SK-N-SH treated with all-trans-retinoic acid at 6 μM for 48 hours (cell line): ENCODE measurements at regions not wholly inside any gene's neighbourhood (a gene's known extent, or its start where the extent isn't known, plus 50 kb on each side); places are given as distances from the start of the nearest gene placed in this dataset.

Experiments used
- ATAC-seq: fragments of 200-7000 bp; cut with Tn5 transposase; 3 replicates; pipeline ENCODE4 v1.9.1; 2020; ENCODE audit warnings: mild to moderate bottlenecking, moderate library complexity
- ARNTL ChIP-seq: fragments of 450-650 bp; formaldehyde crosslinking; IDR thresholded peaks from 2 replicates; pipeline ENCODE4 v1.5.0; 2020; ENCODE audit warnings: low read depth, mild to moderate bottlenecking, moderate library complexity, borderline replicate concordance
- BACH2 ChIP-seq: fragments of 250-450 bp; sonication (Bioruptor Pico); IDR thresholded peaks from 2 replicates; pipeline ENCODE4 v1.9.0; 2021; ENCODE audit warnings: mild to moderate bottlenecking, borderline replicate concordance
- CREB5 ChIP-seq: fragments of 250-450 bp; sonication (Bioruptor Pico); IDR thresholded peaks from 2 replicates; pipeline ENCODE4 v1.5.1; 2020; ENCODE audit warnings: low read depth, mild to moderate bottlenecking, moderate library complexity
- CSDC2 ChIP-seq: fragments of 250-450 bp; sonication (Bioruptor Pico); IDR thresholded peaks from 2 replicates; pipeline ENCODE4 v1.5.0; 2020; ENCODE audit warnings: mild to moderate bottlenecking, moderate library complexity
- CSRNP3 ChIP-seq: fragments of 250-450 bp; sonication (Bioruptor Pico); IDR thresholded peaks from 2 replicates; pipeline ENCODE4 v1.5.1; 2021; ENCODE audit warnings: mild to moderate bottlenecking, moderate library complexity
- ESRRG ChIP-seq: fragments of 250-450 bp; sonication (Bioruptor Pico); IDR thresholded peaks from 2 replicates; pipeline ENCODE4 v1.6.1; 2021; ENCODE audit warnings: mild to moderate bottlenecking
- GLIS3 ChIP-seq: fragments of 250-450 bp; sonication (Bioruptor Pico); IDR thresholded peaks from 2 replicates; pipeline ENCODE4 v1.5.0; 2020; ENCODE audit warnings: mild to moderate bottlenecking, moderate library complexity
- ISL1 ChIP-seq: fragments of 250-450 bp; sonication (Bioruptor Pico); IDR thresholded peaks from 2 replicates; pipeline ENCODE4 v2.1.2; 2022; ENCODE audit warnings: mild to moderate bottlenecking, moderate library complexity
- OSR1 ChIP-seq: fragments of 250-450 bp; sonication (Bioruptor Pico); IDR thresholded peaks from 2 replicates; pipeline ENCODE4 v1.8.0; 2022; ENCODE audit warnings: moderate library complexity, mild to moderate bottlenecking, inconsistent platforms
- POU6F1 ChIP-seq: fragments of 250-450 bp; sonication (Bioruptor Pico); IDR thresholded peaks from 2 replicates; pipeline ENCODE4 v1.8.0; 2021; ENCODE audit warnings: low read depth, mild to moderate bottlenecking, moderate library complexity, borderline replicate concordance
- PPARA ChIP-seq: fragments of 250-450 bp; sonication (Bioruptor Pico); IDR thresholded peaks from 2 replicates; pipeline ENCODE4 v1.5.0; 2020; ENCODE audit warnings: mild to moderate bottlenecking, borderline replicate concordance
- RARB ChIP-seq: fragments of 250-450 bp; sonication (Bioruptor Pico); IDR thresholded peaks from 2 replicates; pipeline ENCODE4 v1.8.0; 2021; ENCODE audit warnings: mild to moderate bottlenecking, moderate library complexity
- SNAI2 ChIP-seq: fragments of 250-450 bp; sonication (Bioruptor Pico); IDR thresholded peaks from 2 replicates; pipeline ENCODE4 v1.5.0; 2020; ENCODE audit warnings: mild to moderate bottlenecking, moderate library complexity
- TCF4 ChIP-seq: fragments of 250-450 bp; sonication (Bioruptor Pico); IDR thresholded peaks from 2 replicates; pipeline ENCODE4 v1.8.0; 2021; ENCODE audit warnings: mild to moderate bottlenecking, moderate library complexity, borderline replicate concordance
- TOX ChIP-seq: fragments of 250-450 bp; sonication (Bioruptor Pico); IDR thresholded peaks from 2 replicates; pipeline ENCODE4 v1.8.0; 2021; ENCODE audit warnings: mild to moderate bottlenecking, moderate library complexity, borderline replicate concordance
- ZC3H10 ChIP-seq: fragments of 250-450 bp; sonication (Bioruptor Pico); IDR thresholded peaks from 2 replicates; pipeline ENCODE4 v1.5.1; 2021; ENCODE audit warnings: mild to moderate bottlenecking, moderate library complexity
- ZFP3 ChIP-seq: fragments of 250-450 bp; sonication (Bioruptor Pico); IDR thresholded peaks from 2 replicates; pipeline ENCODE4 v1.5.0; 2020; ENCODE audit warnings: mild to moderate bottlenecking, moderate library complexity
- ZFP30 ChIP-seq: fragments of 450-650 bp; formaldehyde crosslinking; IDR thresholded peaks from 2 replicates; pipeline ENCODE4 v1.5.0; 2022; ENCODE audit warnings: mild to moderate bottlenecking, moderate library complexity
- ZNF565 ChIP-seq: fragments of 450-650 bp; formaldehyde crosslinking; conservative IDR thresholded peaks from 2 replicates; pipeline ENCODE4 v1.5.0; 2020; ENCODE audit warnings: low read depth, mild to moderate bottlenecking, moderate library complexity
- ZNF70 ChIP-seq: fragments of 450-650 bp; formaldehyde crosslinking; IDR thresholded peaks from 2 replicates; pipeline ENCODE4 v1.5.0; 2020; ENCODE audit warnings: mild to moderate bottlenecking, moderate library complexity
- ZNF8 ChIP-seq: fragments of 450-650 bp; formaldehyde crosslinking; IDR thresholded peaks from 2 replicates; pipeline ENCODE4 v1.5.0; 2020; ENCODE audit warnings: mild to moderate bottlenecking, moderate library complexity
- TF ChIP-seq, protein P1 (sequence below): fragments of 250-450 bp; sonication (Bioruptor Pico); IDR thresholded peaks from 2 replicates; pipeline ENCODE4 v1.8.0; 2020; ENCODE audit warnings: mild to moderate bottlenecking, moderate library complexity, borderline replicate concordance
- TF ChIP-seq, protein P2 (sequence below): fragments of 250-450 bp; sonication (Bioruptor Pico); IDR thresholded peaks from 2 replicates; pipeline ENCODE4 v1.5.0; 2020; ENCODE audit warnings: mild to moderate bottlenecking, moderate library complexity

GRCh38 chr2:221675201-221675908 is 103.3 kb upstream of the EPHA4 start:
- ATAC-seq = no peak
- no peak for TF ChIP-seq ZC3H10 (CRISPR knock-in tag)
- no peak for TF ChIP-seq TCF4
- TF ChIP-seq ZNF70 (CRISPR knock-in tag) = no peak
- no peak for TF ChIP-seq ZFP3 (CRISPR knock-in tag)
- TF ChIP-seq OSR1 (CRISPR knock-in tag) = no peak
- no peak for TF ChIP-seq GLIS3 (CRISPR knock-in tag)
- TF ChIP-seq CSRNP3 (CRISPR knock-in tag) = no peak
- TF ChIP-seq SNAI2 (CRISPR knock-in tag) = no peak
- TF ChIP-seq POU6F1 = no peak
- no peak for TF ChIP-seq PPARA
- TF ChIP-seq CREB5 = no peak
- no peak for TF ChIP-seq TOX (CRISPR knock-in tag)
- no peak for TF ChIP-seq CSDC2 (CRISPR knock-in tag)
- no peak for TF ChIP-seq ESRRG
- no peak for TF ChIP-seq ARNTL (CRISPR knock-in tag)
- TF ChIP-seq BACH2 = no peak
- TF ChIP-seq RARB (CRISPR knock-in tag) = no peak
- TF ChIP-seq ZNF8 (CRISPR knock-in tag) = no peak
- TF ChIP-seq ZNF565 (CRISPR knock-in tag) = no peak
- no peak for TF ChIP-seq ISL1 (CRISPR knock-in tag)

DNA sequence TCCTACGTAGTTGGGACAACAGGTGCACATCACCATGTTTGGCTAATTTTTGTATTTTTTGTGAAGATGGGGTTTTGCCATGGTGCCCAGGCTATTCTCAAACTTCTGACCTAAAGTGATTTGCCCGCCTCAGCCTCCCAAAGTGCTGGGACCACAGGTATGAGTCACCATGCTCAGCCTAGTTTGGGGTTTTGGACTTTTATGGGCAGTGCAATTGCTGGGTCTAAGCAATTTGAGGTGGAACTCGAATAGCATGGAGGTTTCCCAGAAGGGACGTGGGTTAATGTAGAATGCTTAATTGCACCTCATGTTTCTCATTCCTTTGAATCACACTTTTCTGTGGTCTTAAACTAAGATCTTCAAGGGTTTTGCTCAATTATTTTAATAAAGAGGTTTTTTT is 102.3 kb upstream of the EPHA4 start:
- TF ChIP-seq OSR1 (CRISPR knock-in tag) (no peak), ZFP30 (CRISPR knock-in tag) (no peak), ESRRG (no peak), POU6F1 (no peak), TOX (CRISPR knock-in tag) (no peak), ZNF70 (CRISPR knock-in tag) (no peak), PPARA (no peak), CREB5 (no peak), ISL1 (CRISPR knock-in tag) (no peak), ZNF8 (CRISPR knock-in tag) (no peak), SNAI2 (CRISPR knock-in tag) (no peak), ARNTL (CRISPR knock-in tag) (no peak), CSRNP3 (CRISPR knock-in tag) (no peak), ZFP3 (CRISPR knock-in tag) (no peak), TCF4 (no peak), RARB (CRISPR knock-in tag) (no peak), CSDC2 (CRISPR knock-in tag) (no peak)
- TF ChIP-seq, protein P1, sequence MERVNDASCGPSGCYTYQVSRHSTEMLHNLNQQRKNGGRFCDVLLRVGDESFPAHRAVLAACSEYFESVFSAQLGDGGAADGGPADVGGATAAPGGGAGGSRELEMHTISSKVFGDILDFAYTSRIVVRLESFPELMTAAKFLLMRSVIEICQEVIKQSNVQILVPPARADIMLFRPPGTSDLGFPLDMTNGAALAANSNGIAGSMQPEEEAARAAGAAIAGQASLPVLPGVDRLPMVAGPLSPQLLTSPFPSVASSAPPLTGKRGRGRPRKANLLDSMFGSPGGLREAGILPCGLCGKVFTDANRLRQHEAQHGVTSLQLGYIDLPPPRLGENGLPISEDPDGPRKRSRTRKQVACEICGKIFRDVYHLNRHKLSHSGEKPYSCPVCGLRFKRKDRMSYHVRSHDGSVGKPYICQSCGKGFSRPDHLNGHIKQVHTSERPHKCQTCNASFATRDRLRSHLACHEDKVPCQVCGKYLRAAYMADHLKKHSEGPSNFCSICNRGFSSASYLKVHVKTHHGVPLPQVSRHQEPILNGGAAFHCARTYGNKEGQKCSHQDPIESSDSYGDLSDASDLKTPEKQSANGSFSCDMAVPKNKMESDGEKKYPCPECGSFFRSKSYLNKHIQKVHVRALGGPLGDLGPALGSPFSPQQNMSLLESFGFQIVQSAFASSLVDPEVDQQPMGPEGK (CRISPR knock-in tag) = no peak
- TF ChIP-seq, protein P2, sequence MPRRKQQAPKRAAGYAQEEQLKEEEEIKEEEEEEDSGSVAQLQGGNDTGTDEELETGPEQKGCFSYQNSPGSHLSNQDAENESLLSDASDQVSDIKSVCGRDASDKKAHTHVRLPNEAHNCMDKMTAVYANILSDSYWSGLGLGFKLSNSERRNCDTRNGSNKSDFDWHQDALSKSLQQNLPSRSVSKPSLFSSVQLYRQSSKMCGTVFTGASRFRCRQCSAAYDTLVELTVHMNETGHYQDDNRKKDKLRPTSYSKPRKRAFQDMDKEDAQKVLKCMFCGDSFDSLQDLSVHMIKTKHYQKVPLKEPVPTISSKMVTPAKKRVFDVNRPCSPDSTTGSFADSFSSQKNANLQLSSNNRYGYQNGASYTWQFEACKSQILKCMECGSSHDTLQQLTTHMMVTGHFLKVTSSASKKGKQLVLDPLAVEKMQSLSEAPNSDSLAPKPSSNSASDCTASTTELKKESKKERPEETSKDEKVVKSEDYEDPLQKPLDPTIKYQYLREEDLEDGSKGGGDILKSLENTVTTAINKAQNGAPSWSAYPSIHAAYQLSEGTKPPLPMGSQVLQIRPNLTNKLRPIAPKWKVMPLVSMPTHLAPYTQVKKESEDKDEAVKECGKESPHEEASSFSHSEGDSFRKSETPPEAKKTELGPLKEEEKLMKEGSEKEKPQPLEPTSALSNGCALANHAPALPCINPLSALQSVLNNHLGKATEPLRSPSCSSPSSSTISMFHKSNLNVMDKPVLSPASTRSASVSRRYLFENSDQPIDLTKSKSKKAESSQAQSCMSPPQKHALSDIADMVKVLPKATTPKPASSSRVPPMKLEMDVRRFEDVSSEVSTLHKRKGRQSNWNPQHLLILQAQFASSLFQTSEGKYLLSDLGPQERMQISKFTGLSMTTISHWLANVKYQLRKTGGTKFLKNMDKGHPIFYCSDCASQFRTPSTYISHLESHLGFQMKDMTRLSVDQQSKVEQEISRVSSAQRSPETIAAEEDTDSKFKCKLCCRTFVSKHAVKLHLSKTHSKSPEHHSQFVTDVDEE = no peak
- ATAC-seq = no peak
